Vagina (tissue), 2 donors: ENCODE measurements at regions not wholly inside any gene's neighbourhood (a gene's known extent, or its start where the extent isn't known, plus 50 kb on each side); places are given as distances from the start of the nearest gene placed in this dataset. TPM values are rescaled to one million over a fixed set of nuclear protein-coding genes. Genes with fewer than 3 reads are reported as not detected.

Experiments
- DNase-seq, 2 donors: peaks; one replicate each; pipeline ENCODE4 v3.0.0-alpha.2; 2017; ENCODE audit errors: extremely low spot score in 2 of 2
- H3K27ac ChIP-seq: fragments of 200-600 bp; sonication (generic); one replicate; pipeline ENCODE4 v1.5.1; 2019
- H3K27me3 ChIP-seq: fragments of 200-600 bp; sonication (generic); one replicate; pipeline ENCODE4 v1.5.1; 2019
- H3K36me3 ChIP-seq, 2 donors: fragments of 200-600 bp; sonication (generic); one replicate each; pipeline ENCODE4 v1.5.1; 2017 to 2019
- H3K4me1 ChIP-seq: fragments of 200-600 bp; sonication (generic); one replicate; pipeline ENCODE4 v1.5.1; 2019
- H3K4me3 ChIP-seq, 2 donors: fragments of 200-600 bp; sonication (generic); 1 replicate in 1 of 2; 2 replicates in 1 of 2; pipeline ENCODE4 v1.5.1; 2016 to 2019
- H3K9me3 ChIP-seq: fragments of 200-600 bp; sonication (generic); one replicate; pipeline ENCODE4 v1.5.1; 2019
- POLR2A ChIP-seq, 2 donors: fragments of 450-650 bp; IDR thresholded peaks; one replicate each; pipeline ENCODE4 v1.6.1; 2017; ENCODE audit warnings: antibody characterized with exemption in 2 of 2, mild to moderate bottlenecking in 2 of 2, moderate library complexity in 2 of 2
- POLR2AphosphoS5 ChIP-seq, 2 donors: sonication (generic); formaldehyde crosslinking; IDR thresholded peaks; one replicate each; pipeline ENCODE4 v1.9.0; 2017; ENCODE audit warnings: antibody characterized with exemption in 2 of 2, mild to moderate bottlenecking in 2 of 2, low read depth in 1 of 2; ENCODE audit not compliant: insufficient read depth in 1 of 2
- intact Hi-C: fragments of 100-400 bp; cut with DNase I; formaldehyde crosslinking; loops from one replicate; pipeline ENCODE4 v1.15.1; 2023
- small RNA-seq: library from RNA; depleted of rRNA; stranded (forward); fragments of <200 nt; gene quantifications from one replicate; pipeline ENCODE3, GENCODE V24; 2016
- TF ChIP-seq, protein P1 (sequence below), 3 experiments: fragments of 450-650 bp in 2 of 3; fragments of 200-600 bp in 1 of 3; sonication (generic) in 1 of 3; IDR thresholded peaks; one replicate each; pipeline ENCODE4 v1.5.1; 2017 to 2019; ENCODE audit warnings: antibody characterized with exemption in 3 of 3, mild to moderate bottlenecking in 2 of 3, moderate library complexity in 2 of 3

DNA sequence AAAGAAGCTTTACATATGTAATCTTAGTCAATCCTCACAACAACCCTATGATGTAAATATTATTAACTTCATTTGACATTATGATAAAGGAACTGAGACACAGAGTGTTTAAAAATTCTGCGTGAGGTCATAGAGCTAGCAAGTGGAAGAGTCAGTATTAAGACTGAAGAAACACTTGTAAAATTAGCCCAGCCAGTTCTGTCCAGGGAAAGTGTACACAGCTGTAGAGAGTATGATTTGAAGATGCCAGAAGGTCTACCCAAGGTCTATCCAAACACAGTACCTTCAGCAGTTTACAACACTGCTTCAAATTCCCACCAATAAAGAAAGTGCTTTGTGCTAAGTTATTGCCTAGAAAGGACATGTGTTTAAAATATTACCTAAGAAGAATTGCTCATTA is 51.7 kb upstream of the ITPRID2 start:
- intact Hi-C loops = no loop called here
- peaks cover 6% of the 10 kb centered on the region for H3K4me1 ChIP-seq
- no peak overlapping the region for H3K4me3 ChIP-seq
- no peak for DNase-seq
- H3K36me3 ChIP-seq = no peaks in the 10 kb centered on the region
- H3K27ac ChIP-seq = no peak overlapping the region
- H3K27me3 ChIP-seq = no peaks in the 10 kb centered on the region
- no peak for TF ChIP-seq POLR2A (IDR thresholded peaks at IDR 0.05)
- TF ChIP-seq POLR2AphosphoS5 (IDR thresholded peaks at IDR 0.05; ENCODE audit: insufficient read depth in 1 of 2, low read depth in 1 of 2) = no peak
- TF ChIP-seq, protein P1, sequence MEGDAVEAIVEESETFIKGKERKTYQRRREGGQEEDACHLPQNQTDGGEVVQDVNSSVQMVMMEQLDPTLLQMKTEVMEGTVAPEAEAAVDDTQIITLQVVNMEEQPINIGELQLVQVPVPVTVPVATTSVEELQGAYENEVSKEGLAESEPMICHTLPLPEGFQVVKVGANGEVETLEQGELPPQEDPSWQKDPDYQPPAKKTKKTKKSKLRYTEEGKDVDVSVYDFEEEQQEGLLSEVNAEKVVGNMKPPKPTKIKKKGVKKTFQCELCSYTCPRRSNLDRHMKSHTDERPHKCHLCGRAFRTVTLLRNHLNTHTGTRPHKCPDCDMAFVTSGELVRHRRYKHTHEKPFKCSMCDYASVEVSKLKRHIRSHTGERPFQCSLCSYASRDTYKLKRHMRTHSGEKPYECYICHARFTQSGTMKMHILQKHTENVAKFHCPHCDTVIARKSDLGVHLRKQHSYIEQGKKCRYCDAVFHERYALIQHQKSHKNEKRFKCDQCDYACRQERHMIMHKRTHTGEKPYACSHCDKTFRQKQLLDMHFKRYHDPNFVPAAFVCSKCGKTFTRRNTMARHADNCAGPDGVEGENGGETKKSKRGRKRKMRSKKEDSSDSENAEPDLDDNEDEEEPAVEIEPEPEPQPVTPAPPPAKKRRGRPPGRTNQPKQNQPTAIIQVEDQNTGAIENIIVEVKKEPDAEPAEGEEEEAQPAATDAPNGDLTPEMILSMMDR (IDR thresholded peaks at IDR 0.05) = no peak
- no peaks in the 10 kb centered on the region for H3K9me3 ChIP-seq

DNA sequence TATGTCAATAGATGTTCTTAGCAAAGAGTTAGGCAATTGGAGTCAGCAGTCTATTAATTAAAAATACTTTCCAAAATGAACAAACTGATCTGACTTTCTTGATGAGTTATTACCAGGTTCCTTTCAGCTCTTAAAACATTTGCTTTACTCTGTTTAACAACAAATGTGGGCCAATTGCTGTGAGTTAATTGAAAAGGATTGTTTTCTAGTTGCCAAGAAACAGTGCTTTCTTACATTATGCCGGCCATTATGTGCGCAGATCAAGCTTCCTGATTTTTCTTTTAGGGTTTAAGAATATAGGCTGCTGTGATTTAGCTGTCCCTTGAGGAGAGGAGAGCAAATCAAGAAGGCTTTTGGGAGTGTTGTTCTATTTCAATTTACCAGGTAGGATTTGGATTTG is 50.5 kb upstream of the ITPRID2 start:
- H3K36me3 ChIP-seq = no peaks in the 10 kb centered on the region
- no peak for TF ChIP-seq POLR2AphosphoS5 (IDR thresholded peaks at IDR 0.05; ENCODE audit: insufficient read depth in 1 of 2, low read depth in 1 of 2)
- no peak for TF ChIP-seq POLR2A (IDR thresholded peaks at IDR 0.05)
- TF ChIP-seq, protein P1 (IDR thresholded peaks at IDR 0.05) = no peak
- no peak overlapping the region for H3K27ac ChIP-seq

More for the DNA sequence above, 50.5 kb upstream of the ITPRID2 start:
- Histone ChIP-seq H3K27me3 (no peaks in the 10 kb centered on the region), H3K4me3 (no peak overlapping the region), H3K4me1 (peaks cover 6% of the 10 kb centered on the region), H3K9me3 (no peaks in the 10 kb centered on the region)
- intact Hi-C loops = no loop called here
- DNase-seq = no peak

Small RNAs in the stretch of these regions (small RNA-seq; reads per million reads assigned to genes)
- gene RNU6ATAC19P = not detected
